ENCODE measurements at regions not wholly inside any gene's neighbourhood (a gene's known extent, or its start where the extent isn't known, plus 50 kb on each side); places are given as distances from the start of the nearest gene placed in this dataset.

GRCh38 chr13:26503826-26504594 is 53.5 kb upstream of the WASF3 start:
- no peak overlapping the region for H3K4me3 ChIP-seq (ENCODE audit: low read depth, low read length)
- DNase-seq (ENCODE audit: low read depth): no peak
